HepG2 (cell line): ENCODE measurements at regions not wholly inside any gene's neighbourhood (a gene's known extent, or its start where the extent isn't known, plus 50 kb on each side); places are given as distances from the start of the nearest gene placed in this dataset.

ENCODE experiments used
- ATAC-seq: fragments of 200-7000 bp; cut with Tn5 transposase; 3 replicates; pipeline ENCODE4 v1.9.1; 2020; ENCODE audit warnings: mild to moderate bottlenecking, moderate library complexity
- BruUV-seq: library from RNA; stranded (reverse); fragments of 400-500 nt; replicated peaks from 2 replicates; lab custom pipeline; 2021; lab: Mats Ljungman, UMichigan
- CTCF ChIA-PET: fragments of 300-600 bp; formaldehyde crosslinking; extraction: SDS; loops from one replicate; lab custom pipeline; 2021; ENCODE audit warnings: low total read pairs, inconsistent platforms, low intra/inter-chr PET ratio; lab: Yijun Ruan, JAX
- POLR2A ChIA-PET: fragments of 350-600 bp; sonication (Branson Sonifier 250); formaldehyde crosslinking; loops from one replicate; lab custom pipeline; 2020; ENCODE audit warnings: antibody characterized with exemption, inconsistent platforms; lab: Yijun Ruan, JAX
- DNase-seq: peaks from one replicate; pipeline ENCODE4 v3.0.0-alpha.2; 2015; ENCODE audit warnings: low spot score
- FAIRE-seq: peaks from 3 replicates; lab custom pipeline; 2011; peaks lifted over from hg19 to GRCh38; lab: Jason Lieb, UNC
- H2AFZ ChIP-seq: one replicate; pipeline ENCODE4 v1.6.1; 2011; ENCODE audit warnings: low read length, inconsistent platforms
- H3K27ac ChIP-seq: fragments of 300-600 bp; 3 replicates; pipeline ENCODE4 v1.8.0; 2011; ENCODE audit warnings: mixed run types, mild to moderate bottlenecking, mixed read lengths, low read length, inconsistent platforms; ENCODE audit not compliant: insufficient read depth; ENCODE audit errors: extremely low read length
- H3K27me3 ChIP-seq, 2 experiments: fragments of 200-600 bp in 1 of 2; 2 replicates in 1 of 2; 3 replicates in 1 of 2; pipeline versions ENCODE4 v1.6.0 to v1.8.0; 2011; ENCODE audit warnings: low read length in 2 of 2, mild to moderate bottlenecking in 2 of 2, moderate library complexity in 2 of 2, inconsistent platforms in 1 of 2; ENCODE audit not compliant: insufficient read depth in 2 of 2, control insufficient read depth in 1 of 2
- H3K36me3 ChIP-seq, 2 experiments: fragments of 200-600 bp in 1 of 2; replicated peaks in 1 of 2; 2 replicates in 1 of 2; 3 replicates in 1 of 2; pipeline versions ENCODE4 v1.5.1 to v1.8.0; 2011; ENCODE audit warnings: low read length in 2 of 2, inconsistent platforms in 1 of 2; ENCODE audit not compliant: insufficient read depth in 2 of 2, control insufficient read depth in 1 of 2
- H3K4me1 ChIP-seq: 2 replicates; pipeline ENCODE4 v1.5.1; 2012; ENCODE audit warnings: low read length, inconsistent platforms; ENCODE audit not compliant: insufficient read depth
- H3K4me2 ChIP-seq: 2 replicates; pipeline ENCODE4 v1.6.0; 2011; ENCODE audit warnings: low read depth, low read length, inconsistent platforms
- H3K4me3 ChIP-seq, 3 experiments: fragments of 200-600 bp in 1 of 3; sonication (generic), shearing (Covaris generic) in 1 of 3; replicated peaks in 1 of 3; 2 replicates each; pipeline ENCODE4 v1.5.1; 2011 to 2016; ENCODE audit warnings: low read length in 3 of 3, inconsistent platforms in 2 of 3, low read depth in 2 of 3, mild to moderate bottlenecking in 2 of 3, control low read depth in 1 of 3, mixed read lengths in 1 of 3; ENCODE audit not compliant: insufficient read depth in 1 of 3
- H3K79me2 ChIP-seq: one replicate; pipeline ENCODE4 v1.6.1; 2011; ENCODE audit warnings: low read length, inconsistent platforms; ENCODE audit not compliant: insufficient read depth
- H3K9ac ChIP-seq: 2 replicates; pipeline ENCODE4 v1.6.0; 2011; ENCODE audit warnings: mild to moderate bottlenecking, low read depth, low read length, inconsistent platforms; ENCODE audit not compliant: insufficient read depth
- H3K9me3 ChIP-seq: 2 replicates; pipeline ENCODE4 v1.5.1; 2012; ENCODE audit warnings: mild to moderate bottlenecking, low read length
- H4K20me1 ChIP-seq: 2 replicates; pipeline ENCODE4 v1.6.0; 2011; ENCODE audit warnings: inconsistent platforms, mild to moderate bottlenecking, low read length, moderate library complexity; ENCODE audit not compliant: insufficient read depth
- ARID2 ChIP-seq: sonication (generic); formaldehyde crosslinking; IDR thresholded peaks from 2 replicates; pipeline ENCODE4 v1.8.1; 2022; ENCODE audit warnings: mild to moderate bottlenecking, missing genetic modification reagents, borderline replicate concordance
- BCL6 ChIP-seq: IDR thresholded peaks from 2 replicates; pipeline ENCODE4 v1.6.1; 2016; ENCODE audit warnings: missing genetic modification reagents, missing compliant biosample characterization
- E2F2 ChIP-seq: sonication (generic); formaldehyde crosslinking; IDR thresholded peaks from 2 replicates; pipeline ENCODE4 v1.4.0; 2020; ENCODE audit warnings: missing genetic modification reagents, borderline replicate concordance
- MAFG ChIP-seq: sonication (generic); formaldehyde crosslinking; IDR thresholded peaks from 2 replicates; pipeline ENCODE4 v1.5.1; 2020; ENCODE audit warnings: mild to moderate bottlenecking, missing genetic modification reagents
- REXO4 ChIP-seq: sonication (generic); formaldehyde crosslinking; IDR thresholded peaks from 2 replicates; pipeline ENCODE4 v1.8.0; 2022; ENCODE audit warnings: missing genetic modification reagents, mild to moderate bottlenecking, borderline replicate concordance
- SAP130 ChIP-seq: IDR thresholded peaks from 2 replicates; pipeline ENCODE4 v1.6.1; 2016; ENCODE audit warnings: low read depth
- SOX6 ChIP-seq, 2 experiments: fragments of 450-650 bp in 1 of 2; sonication (generic) in 1 of 2; formaldehyde crosslinking in 1 of 2; IDR thresholded peaks; 2 replicates each; pipeline versions ENCODE4 v1.4.0 to v1.6.1; 2017 to 2020; ENCODE audit warnings: antibody characterized with exemption in 1 of 2, mild to moderate bottlenecking in 1 of 2, missing genetic modification reagents in 1 of 2
- TAF1 ChIP-seq: sonication (generic); formaldehyde crosslinking; IDR thresholded peaks from 2 replicates; pipeline ENCODE4 v1.4.0; 2020; ENCODE audit warnings: missing genetic modification reagents
- TFAP4 ChIP-seq: sonication (generic); IDR thresholded peaks from 2 replicates; pipeline ENCODE4 v1.6.1; 2016; ENCODE audit warnings: low read depth, borderline replicate concordance
- USF2 ChIP-seq, 2 experiments: sonication (generic) in 1 of 2; formaldehyde crosslinking in 1 of 2; IDR thresholded peaks; 2 replicates each; pipeline versions ENCODE4 v1.5.1 to v1.6.1; 2011 to 2020; ENCODE audit warnings: borderline replicate concordance in 1 of 2, low read depth in 1 of 2, low read length in 1 of 2, mild to moderate bottlenecking in 1 of 2, missing genetic modification reagents in 1 of 2, moderate library complexity in 1 of 2
- ZNF670 ChIP-seq: sonication (generic); formaldehyde crosslinking; IDR thresholded peaks from 2 replicates; pipeline ENCODE4 v1.8.0; 2022; ENCODE audit warnings: mild to moderate bottlenecking, missing genetic modification reagents, borderline replicate concordance
- ZNF724P ChIP-seq: sonication (generic); formaldehyde crosslinking; IDR thresholded peaks from 2 replicates; pipeline ENCODE4 v1.8.0; 2022; ENCODE audit warnings: missing genetic modification reagents, borderline replicate concordance
- ZNF737 ChIP-seq: sonication (generic); formaldehyde crosslinking; IDR thresholded peaks from 2 replicates; pipeline ENCODE4 v1.5.0; 2020; ENCODE audit warnings: missing genetic modification reagents, mild to moderate bottlenecking, borderline replicate concordance
- ZNF740 ChIP-seq: sonication (generic); formaldehyde crosslinking; IDR thresholded peaks from 2 replicates; pipeline ENCODE4 v1.4.0; 2020; ENCODE audit warnings: missing genetic modification reagents
- ZNF766 ChIP-seq: sonication (generic); formaldehyde crosslinking; IDR thresholded peaks from 2 replicates; pipeline ENCODE4 v1.5.0; 2020; ENCODE audit warnings: missing genetic modification reagents, borderline replicate concordance
- WGBS: methylation state at CpG from one replicate; pipeline ENCODE4 v1.1.6; 2017; ENCODE audit warnings: low lambda C conversion rate; 5-methylcytosine and 5-hydroxymethylcytosine counted together
- in situ Hi-C: cut with HindIII; loops from 2 replicates; pipeline ENCODE4 v1.10.0; 2017; ENCODE audit warnings: low pct_unique_long_range_greater_than_20kb; ENCODE audit not compliant: extremely low pct_ligation_motif_present
- intact Hi-C: fragments of 100-400 bp; cut with micrococcal nuclease; formaldehyde crosslinking; loops from one replicate; pipeline ENCODE4 v1.10.0; 2022; ENCODE audit not compliant: unreplicated experiment

- FAIRE-seq (no peak), DNase-seq (no peak), ATAC-seq (no peak)
- BruUV-seq, result no TSS peak
- TF ChIP-seq USF2 (IDR thresholded peaks at IDR 0.05; ENCODE audit: low read depth, low read length), result no peak
- no peak for TF ChIP-seq USF2 (CRISPR knock-in tag; IDR thresholded peaks at IDR 0.05; ENCODE audit: borderline replicate concordance)
- no peak for TF ChIP-seq ZNF724P (CRISPR knock-in tag)
- TF ChIP-seq SOX6 (IDR thresholded peaks at IDR 0.05), result no peak
- no peak for TF ChIP-seq SOX6 (CRISPR knock-in tag; IDR thresholded peaks at IDR 0.05)
- no peak for TF ChIP-seq ZNF737 (CRISPR knock-in tag)
- no peak for TF ChIP-seq SAP130
- TF ChIP-seq ZNF670, result no peak
- no peak for TF ChIP-seq REXO4 (CRISPR knock-in tag)
- no peak for TF ChIP-seq E2F2
- TF ChIP-seq MAFG (CRISPR knock-in tag), result no peak
- TF ChIP-seq ZNF740 (CRISPR knock-in tag), result no peak
- no peak for TF ChIP-seq TAF1 (CRISPR knock-in tag)
- TF ChIP-seq TFAP4, result no peak
- TF ChIP-seq ZNF766 (CRISPR knock-in tag), result no peak
- TF ChIP-seq ARID2 (CRISPR knock-in tag), result no peak
- TF ChIP-seq BCL6, result no peak
- intact Hi-C loops (no loop called here), in situ Hi-C loops (no loop called here)
- Histone ChIP-seq H3K79me2 (no peaks in the 10 kb centered on the region), H3K4me3 (no peak overlapping the region), H3K27ac (no peak overlapping the region), H3K4me2 (no peak overlapping the region), H3K27me3 (no peaks in the 10 kb centered on the region), H3K4me1 (peaks cover 6% of the 10 kb centered on the region; the same call in 1 of the 2 replicates), H3K9ac (no peak overlapping the region), H4K20me1 (no peaks in the 10 kb centered on the region), H2AFZ (no peak overlapping the region), H3K36me3 (no peaks in the 10 kb centered on the region), H3K9me3 (no peaks in the 10 kb centered on the region)
- WGBS, result 0% methylated on average over 1 of the region's 1 CpG
- POLR2A ChIA-PET, result no interaction called here
- CTCF ChIA-PET, result no interaction called here
Measured at GRCh38 chr6:91608428-91608827, 1021.6 kb upstream of the MAP3K7 start.
